HepG2 (cell line): ENCODE measurements at regions not wholly inside any gene's neighbourhood (a gene's known extent, or its start where the extent isn't known, plus 50 kb on each side); places are given as distances from the start of the nearest gene placed in this dataset.

Experiments used
- CC2D1A ChIP-seq: sonication (generic); formaldehyde crosslinking; IDR thresholded peaks from 2 replicates; pipeline ENCODE4 v1.8.1; 2023; ENCODE audit warnings: mild to moderate bottlenecking, missing genetic modification reagents
- CEBPB ChIP-seq: IDR thresholded peaks from 2 replicates; pipeline ENCODE4 v1.6.1; 2011; ENCODE audit warnings: low read depth, low read length, improper control_type of control experiment, borderline replicate concordance
- CTCF ChIP-seq: sonication (generic); formaldehyde crosslinking; IDR thresholded peaks from 2 replicates; pipeline ENCODE4 v1.5.0; 2020; ENCODE audit warnings: mild to moderate bottlenecking, missing genetic modification reagents, moderate library complexity
- EP300 ChIP-seq, 3 experiments: sonication (generic) in 1 of 3; formaldehyde crosslinking in 1 of 3; IDR thresholded peaks; 2 replicates each; pipeline versions ENCODE4 v1.5.1 to v1.6.1; 2011 to 2020; ENCODE audit warnings: low read depth in 2 of 3, low read length in 2 of 3, borderline replicate concordance in 1 of 3, improper control_type of control experiment in 1 of 3, mild to moderate bottlenecking in 1 of 3, missing genetic modification reagents in 1 of 3, moderate library complexity in 1 of 3
- FOXJ3 ChIP-seq: sonication (generic); formaldehyde crosslinking; IDR thresholded peaks from 2 replicates; pipeline ENCODE4 v1.4.0; 2020; ENCODE audit warnings: missing genetic modification reagents, mild to moderate bottlenecking, borderline replicate concordance
- IRF9 ChIP-seq: sonication (generic); formaldehyde crosslinking; IDR thresholded peaks from 2 replicates; pipeline ENCODE4 v1.8.0; 2022; ENCODE audit warnings: missing genetic modification reagents, mild to moderate bottlenecking, borderline replicate concordance
- POLR2AphosphoS2 ChIP-seq: IDR thresholded peaks from 2 replicates; pipeline ENCODE4 v1.6.1; 2011; ENCODE audit warnings: low read depth, low read length, improper control_type of control experiment
- RARA ChIP-seq: IDR thresholded peaks from 2 replicates; pipeline ENCODE4 v1.6.1; 2016; ENCODE audit warnings: missing genetic modification reagents, missing compliant biosample characterization
- RORA ChIP-seq: sonication (generic); formaldehyde crosslinking; IDR thresholded peaks from 2 replicates; pipeline ENCODE4 v1.5.0; 2020; ENCODE audit warnings: mild to moderate bottlenecking, missing genetic modification reagents, moderate library complexity
- SMARCC2 ChIP-seq: fragments of 450-650 bp; IDR thresholded peaks from 2 replicates; pipeline ENCODE4 v1.6.1; 2017; ENCODE audit warnings: antibody characterized with exemption, mild to moderate bottlenecking
- ZBTB7A ChIP-seq: sonication (generic); formaldehyde crosslinking; IDR thresholded peaks from 2 replicates; pipeline ENCODE4 v1.8.0; 2022; ENCODE audit warnings: mild to moderate bottlenecking, missing genetic modification reagents

GRCh38 chr3:59251869-59252268 lies 202.0 kb upstream of the CFAP20DC start:
- no peak for TF ChIP-seq CTCF (CRISPR knock-in tag)
- no peak for TF ChIP-seq EP300 (IDR thresholded peaks at IDR 0.05; ENCODE audit: low read depth in 2 of 2, low read length in 2 of 2)
- no peak for TF ChIP-seq EP300 (CRISPR knock-in tag; IDR thresholded peaks at IDR 0.05; ENCODE audit: borderline replicate concordance)
- no peak for TF ChIP-seq ZBTB7A (CRISPR knock-in tag)
- no peak for TF ChIP-seq FOXJ3 (CRISPR knock-in tag)
- no peak for TF ChIP-seq CC2D1A (CRISPR knock-in tag)
- no peak for TF ChIP-seq CEBPB
- TF ChIP-seq RARA = no peak
- TF ChIP-seq IRF9 (CRISPR knock-in tag) = no peak
- TF ChIP-seq SMARCC2 = no peak
- no peak for TF ChIP-seq POLR2AphosphoS2
- no peak for TF ChIP-seq RORA
